PC-9 (cell line): ENCODE measurements at regions not wholly inside any gene's neighbourhood (a gene's known extent, or its start where the extent isn't known, plus 50 kb on each side); places are given as distances from the start of the nearest gene placed in this dataset.

Experiments used
- CTCF ChIP-seq: fragments of 200-600 bp; sonication (generic); conservative IDR thresholded peaks from 2 replicates; pipeline ENCODE4 v1.6.1; 2017; ENCODE audit warnings: mixed run types, antibody characterized with exemption, mild to moderate bottlenecking, moderate library complexity
- EZH2 ChIP-seq: fragments of 200-600 bp; sonication (generic); IDR thresholded peaks from 2 replicates; pipeline ENCODE4 v1.8.0; 2017; ENCODE audit warnings: antibody characterized with exemption, low read depth

GRCh38 chr3:148034353-148034752 is 625.2 kb downstream of the ZIC1 start:
- TF ChIP-seq CTCF (no peak), EZH2 (no peak)
